GM19438 (cell line): ENCODE measurements at regions not wholly inside any gene's neighbourhood (a gene's known extent, or its start where the extent isn't known, plus 50 kb on each side); places are given as distances from the start of the nearest gene placed in this dataset.

Source experiments
- ATAC-seq: cut with Tn5 transposase; IDR thresholded peaks from one replicate; pipeline ENCODE4 v1.9.1; 2021; ENCODE audit warnings: low read depth; ENCODE audit not compliant: unreplicated experiment

DNA sequence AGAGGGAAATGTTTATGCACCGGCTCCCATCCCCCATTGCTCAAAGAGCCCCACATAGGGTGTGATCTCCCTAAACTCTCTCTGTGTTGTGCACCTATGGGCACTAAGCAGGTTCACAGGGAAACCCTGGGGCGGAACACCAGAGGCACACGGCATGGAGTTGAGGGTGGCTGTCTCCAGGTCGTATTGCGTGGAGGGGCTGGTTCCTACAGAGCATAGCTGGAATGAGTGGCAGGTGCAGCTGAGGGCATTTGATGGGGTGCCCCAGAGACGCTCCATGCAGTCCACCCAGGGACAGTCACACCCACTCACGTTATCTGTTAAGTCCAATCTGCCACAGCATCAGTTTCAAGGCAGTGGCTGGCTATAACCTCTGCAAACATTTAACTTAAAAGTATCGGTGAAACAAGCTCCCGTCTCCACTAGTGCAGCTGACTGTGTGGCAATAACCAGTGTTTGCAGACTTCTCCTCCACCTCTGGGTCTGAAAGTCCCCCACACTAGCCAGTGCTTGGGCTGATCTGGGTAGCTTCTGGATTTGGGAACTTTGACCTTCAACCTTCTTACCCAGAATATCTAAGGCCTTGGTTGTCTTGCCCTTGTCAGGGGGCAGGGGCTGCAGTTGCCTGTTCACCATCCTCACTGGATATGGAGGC, 249.2 kb upstream of the ZNF32 start:
- no peak for ATAC-seq

DNA sequence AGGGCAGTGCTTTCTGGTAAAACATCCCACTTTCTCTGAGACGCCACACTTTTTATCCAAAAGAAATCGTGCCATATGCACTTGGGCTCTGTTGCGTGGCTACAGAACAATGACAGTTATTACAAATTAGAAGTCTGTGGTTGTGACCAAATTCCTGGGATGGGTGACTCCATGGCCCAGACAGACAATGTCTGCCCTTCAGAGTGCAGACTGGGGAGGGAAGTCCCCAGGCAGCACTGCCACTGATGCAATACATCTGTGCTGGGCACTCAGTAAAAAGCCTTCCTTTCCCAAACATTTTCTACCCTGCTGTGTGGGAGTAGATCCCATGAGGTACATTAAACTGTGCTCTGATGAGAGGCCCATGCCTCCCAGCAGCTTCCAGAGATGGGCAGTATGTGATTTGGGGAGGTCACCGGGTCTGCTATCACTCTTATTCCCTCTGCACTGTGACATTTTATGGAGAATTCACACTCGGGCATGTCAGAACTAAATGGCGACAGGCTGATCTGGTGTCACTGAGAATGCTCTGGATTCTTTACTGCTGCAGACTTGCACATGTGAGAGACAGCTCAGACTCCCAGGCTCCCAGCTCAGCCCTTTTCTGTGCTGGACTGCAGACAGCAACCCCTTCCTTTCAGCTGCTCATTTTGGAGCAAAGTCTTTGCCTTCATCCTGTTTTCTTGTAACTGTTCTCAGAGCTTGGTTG, 243.5 kb upstream of the ZNF32 start:
- ATAC-seq, result no peak

DNA sequence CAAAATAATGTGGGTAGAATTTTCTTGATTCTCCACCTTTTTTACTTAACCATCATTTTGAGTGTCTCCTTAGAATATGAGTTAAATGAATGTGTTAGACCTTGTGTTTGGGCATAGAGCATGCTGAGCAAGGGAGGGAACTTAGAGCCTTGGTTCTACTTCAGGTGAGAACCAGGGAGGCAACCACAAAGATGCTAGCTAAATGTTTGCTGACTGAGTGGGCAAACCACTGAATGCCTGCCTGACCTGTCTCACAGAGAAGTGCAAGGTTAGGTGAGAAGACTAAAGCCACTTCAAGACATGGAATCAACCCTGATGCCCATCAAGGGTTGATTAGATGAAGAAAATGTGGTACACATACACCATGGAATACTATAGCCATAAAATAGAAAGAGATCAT, 242.6 kb upstream of the ZNF32 start:
- ATAC-seq, result no peak

DNA sequence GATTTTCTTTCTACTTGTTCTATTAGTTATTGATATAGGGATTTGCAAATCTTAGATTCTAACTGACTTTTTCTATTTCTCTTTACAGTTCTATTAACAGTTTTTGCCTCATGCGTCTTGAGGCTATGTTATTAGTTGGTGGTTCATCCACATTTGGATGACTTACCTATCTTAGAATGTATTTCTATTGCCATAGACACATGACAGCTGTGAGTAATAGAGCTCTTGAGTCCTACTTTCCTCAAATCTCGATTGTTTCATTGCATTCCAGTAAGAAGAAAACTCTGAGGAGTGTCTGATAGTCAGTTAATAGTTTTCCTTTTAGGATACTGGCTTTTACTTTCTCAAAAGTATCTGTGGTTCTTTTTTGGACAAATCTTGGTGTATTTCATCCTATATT, 241.4 kb upstream of the ZNF32 start:
- no peak for ATAC-seq

DNA sequence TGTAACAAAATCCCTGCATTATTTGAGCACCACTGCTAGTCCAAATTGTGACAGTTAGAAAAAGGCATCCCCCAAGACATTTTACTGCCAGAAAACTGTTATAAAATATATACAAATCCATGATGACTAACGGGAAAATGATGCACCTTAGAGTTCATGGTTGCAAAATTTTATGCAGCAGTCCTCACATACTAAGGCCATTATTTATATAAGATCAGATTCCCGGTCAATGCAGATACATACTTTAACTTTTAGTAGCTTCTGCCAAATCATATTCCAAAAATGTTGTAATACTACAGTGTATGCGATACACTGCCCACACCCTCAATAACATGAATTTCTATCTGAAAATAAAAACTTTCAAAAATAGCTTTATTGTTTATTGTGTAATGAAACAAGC, 239.9 kb upstream of the ZNF32 start:
- ATAC-seq, result no peak

DNA sequence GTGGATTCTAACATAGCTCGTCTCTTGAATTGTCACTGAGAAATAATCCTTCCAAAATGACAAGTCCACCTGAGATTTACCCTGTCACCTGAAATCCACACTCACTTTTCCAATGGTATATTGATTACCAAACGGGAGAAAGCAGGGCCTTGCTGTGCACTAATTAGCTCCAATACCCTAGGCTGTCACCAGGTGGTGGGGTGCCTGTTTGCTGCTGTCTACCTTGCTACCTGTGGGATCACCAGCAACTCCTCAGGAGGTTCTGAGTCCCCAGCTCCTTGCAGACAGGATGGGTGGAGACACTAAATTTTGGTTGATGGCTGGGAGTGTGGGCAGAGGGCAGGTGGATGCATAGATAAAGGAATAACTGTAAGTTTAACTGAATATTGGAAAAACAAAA, 237.2 kb upstream of the ZNF32 start:
- no peak for ATAC-seq

DNA sequence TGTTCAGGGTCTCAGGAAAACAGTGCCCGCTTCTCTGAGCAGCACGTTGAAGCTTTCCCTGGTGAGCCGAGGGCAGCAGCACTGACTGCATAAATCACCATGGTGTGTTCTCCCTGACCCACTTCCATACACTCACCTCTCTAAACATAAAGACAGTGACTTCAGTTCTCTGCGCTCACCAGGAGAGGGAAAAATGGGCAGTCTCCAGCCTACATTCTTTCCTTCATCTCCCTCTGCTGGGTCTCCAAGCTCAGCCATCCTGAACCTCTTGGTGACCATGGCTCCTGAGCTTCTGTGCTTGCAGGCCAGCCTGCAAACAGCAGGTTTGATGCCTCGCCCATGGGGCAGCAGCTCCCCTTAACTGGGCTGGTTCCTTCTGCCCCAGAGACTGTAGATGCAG, 236.6 kb upstream of the ZNF32 start:
- no peak for ATAC-seq

DNA sequence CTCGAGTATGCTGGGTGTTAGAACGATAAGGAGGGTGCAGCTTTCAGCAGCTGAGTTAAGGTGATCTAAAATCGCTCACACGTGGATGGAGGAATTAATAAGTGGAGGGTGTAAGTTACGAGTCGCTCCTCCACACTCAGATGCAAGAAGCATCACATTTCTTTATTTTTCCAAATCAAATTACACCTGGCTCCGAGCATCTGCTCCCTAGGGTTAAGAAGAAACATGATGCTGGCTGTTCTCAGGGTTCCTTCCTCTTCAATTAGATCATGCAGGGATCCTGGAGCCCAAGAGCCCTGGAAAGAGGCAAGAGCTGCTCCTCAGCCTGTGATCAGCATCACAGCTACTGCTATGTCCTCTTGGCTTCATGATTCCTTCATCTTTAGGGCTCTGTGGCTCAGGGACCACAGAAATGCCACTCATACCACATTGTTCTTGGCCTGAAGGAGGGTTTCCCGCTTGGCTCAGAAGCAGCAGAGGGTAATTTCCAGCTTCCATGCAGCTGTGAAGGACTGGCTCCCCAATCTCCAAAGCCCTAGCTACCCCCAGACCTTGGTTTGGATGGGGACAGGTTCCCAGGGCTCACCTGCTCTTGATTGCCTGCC, 235.9 kb upstream of the ZNF32 start:
- no peak for ATAC-seq

DNA sequence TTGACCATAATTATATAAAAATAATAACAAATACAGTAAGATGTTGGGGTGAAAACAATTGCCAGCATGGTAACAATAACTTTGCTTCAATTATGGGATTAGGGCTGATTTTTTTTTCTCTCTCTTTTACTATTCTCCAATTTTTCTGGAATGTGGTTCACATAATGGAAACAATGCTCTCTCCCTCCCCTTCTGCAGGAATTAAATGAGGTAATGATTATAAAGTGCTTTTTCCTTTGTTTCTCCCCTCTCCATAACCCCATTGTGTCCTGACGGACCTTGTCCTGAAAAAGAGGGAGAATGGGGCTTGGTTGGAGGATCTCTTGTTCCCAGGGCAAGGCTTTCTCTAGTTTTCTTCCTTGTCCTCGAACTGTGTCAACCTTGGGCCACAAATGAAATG, 234.0 kb upstream of the ZNF32 start:
- ATAC-seq, result no peak

DNA sequence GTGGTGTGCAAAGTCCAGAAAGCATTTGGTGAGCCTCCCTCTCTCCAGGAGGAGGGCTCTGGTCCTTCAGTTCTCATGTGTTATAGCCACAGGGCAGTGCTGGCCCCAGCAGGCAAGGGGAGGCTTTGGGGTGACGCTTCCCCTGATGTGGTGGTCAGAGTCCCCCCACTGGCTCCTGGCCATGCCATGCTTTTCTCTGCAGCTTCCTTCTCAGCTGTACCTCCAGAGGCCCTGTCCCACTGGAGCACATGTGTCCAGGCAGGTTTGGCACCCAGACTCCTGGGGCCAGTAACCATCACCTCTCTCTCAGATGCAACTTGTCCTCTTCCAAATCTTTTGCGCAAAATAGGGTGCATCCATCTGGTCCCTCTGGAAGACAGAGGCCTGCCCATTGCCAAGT, 233.0 kb upstream of the ZNF32 start:
- ATAC-seq, result no peak

DNA sequence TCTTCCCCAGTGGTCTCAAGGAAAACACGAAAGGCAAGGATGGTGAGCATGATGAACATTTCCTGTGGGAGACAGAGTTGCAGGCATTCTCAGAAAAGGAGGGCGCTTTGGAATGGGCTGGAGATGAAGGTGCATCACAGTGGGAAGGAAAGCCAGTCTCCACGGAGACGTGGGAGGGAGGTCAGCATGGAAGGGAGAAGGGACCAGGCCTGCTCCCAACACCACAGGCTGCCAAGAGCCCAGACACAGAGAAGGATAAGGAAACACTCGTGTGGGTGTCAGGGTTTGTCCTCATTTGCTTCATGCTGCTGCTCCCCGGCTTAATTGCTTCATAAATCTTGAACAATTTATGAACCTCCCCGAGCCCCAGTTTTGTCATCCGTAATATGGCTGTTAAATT, 231.5 kb upstream of the ZNF32 start:
- ATAC-seq, result no peak

DNA sequence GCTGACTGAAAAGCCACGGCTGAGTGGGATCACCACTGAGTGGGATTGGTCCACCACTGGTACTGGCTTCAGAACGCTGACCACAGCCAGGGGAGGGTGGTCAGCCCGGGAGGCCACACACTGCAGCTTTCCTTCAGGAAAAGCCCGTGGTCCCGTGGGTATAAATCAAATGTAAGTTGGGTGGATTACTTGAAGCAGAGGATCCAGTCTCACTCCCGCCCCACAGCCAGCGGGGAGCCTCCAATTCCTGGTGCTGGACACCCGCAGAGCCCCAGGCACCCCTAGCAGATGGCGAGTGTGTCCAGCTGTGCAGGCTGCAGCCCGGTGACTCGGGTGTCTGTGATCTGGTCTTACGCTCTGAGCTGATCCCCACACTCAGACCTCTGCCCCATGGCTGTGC, 231.1 kb upstream of the ZNF32 start:
- ATAC-seq, result no peak

DNA sequence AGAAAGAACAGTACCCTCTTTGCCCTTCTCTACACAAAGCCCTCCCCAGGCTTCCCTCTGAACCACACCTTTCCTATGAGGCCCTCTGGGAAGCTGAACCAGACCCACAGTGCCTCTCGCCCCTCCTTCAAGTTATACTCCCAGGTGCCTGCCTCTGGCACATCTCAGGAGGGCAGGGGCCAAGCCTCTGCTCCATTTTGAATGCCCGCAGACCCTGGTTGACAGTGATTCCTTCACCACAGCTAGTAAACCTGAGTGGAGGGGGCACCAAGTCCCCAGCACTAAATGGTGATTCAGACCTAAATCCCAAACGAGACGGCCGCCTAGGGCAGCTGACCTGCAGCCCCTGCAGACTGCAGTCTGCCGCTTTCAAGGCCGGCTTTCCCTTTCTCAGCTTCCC, 230.5 kb upstream of the ZNF32 start:
- ATAC-seq, result no peak

DNA sequence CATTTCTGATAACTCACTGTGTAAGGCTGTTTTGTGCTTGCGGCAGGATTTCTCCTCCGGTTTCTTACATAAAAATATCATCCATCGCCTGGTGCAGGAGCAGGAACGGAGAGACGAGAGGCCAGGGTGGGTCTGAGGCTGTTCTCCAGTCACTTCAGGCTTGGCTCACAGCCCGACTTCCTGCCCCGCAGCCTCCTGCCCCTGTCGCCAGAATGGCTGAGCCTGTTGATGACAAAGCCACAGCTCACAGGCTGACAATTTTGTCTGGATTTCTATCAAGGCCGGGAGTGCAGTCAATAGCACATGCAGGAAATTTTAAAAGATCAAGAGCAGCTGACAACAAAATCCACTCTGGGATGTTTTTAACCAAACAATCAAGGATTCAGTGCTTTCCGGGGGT, 229.7 kb upstream of the ZNF32 start:
- ATAC-seq, result no peak

DNA sequence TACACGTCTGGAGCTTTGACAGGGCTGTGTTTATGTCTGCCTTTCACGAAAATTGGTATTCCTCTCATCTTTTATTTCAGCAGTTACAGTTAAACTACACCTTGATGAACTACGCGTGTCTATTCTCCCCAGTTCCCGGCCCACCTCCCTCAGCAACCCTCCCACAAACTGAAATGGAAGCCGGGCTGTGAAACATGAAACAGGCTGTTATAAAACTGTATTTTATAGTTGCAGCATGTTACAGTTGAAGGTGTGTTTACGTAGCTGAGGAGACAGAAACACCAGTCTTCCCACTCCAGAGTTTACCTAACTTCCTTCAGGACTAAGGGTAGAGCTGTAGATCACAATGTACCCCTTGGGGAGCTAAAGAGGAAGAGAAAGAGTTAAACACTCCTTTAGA, 228.3 kb upstream of the ZNF32 start:
- ATAC-seq, result no peak

DNA sequence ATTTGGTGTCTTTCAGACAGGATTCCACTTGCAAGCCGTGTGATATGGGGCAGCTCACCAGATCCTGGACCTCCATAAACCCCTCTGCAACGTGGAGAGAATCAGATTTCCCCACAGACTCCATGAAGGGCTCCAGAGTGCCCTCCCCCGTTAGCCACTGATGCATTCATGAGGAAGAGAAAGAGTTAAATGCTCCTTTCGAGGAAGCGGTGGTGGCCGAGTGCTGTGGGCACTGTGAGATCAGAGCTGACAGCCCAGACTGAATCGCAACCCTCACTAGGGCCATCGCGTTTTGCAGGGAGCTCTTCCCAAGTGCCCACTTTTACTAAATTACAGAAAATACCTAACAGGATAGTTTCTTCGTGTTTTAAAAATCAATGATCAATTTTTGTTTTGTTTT, 226.3 kb upstream of the ZNF32 start:
- ATAC-seq, result no peak

DNA sequence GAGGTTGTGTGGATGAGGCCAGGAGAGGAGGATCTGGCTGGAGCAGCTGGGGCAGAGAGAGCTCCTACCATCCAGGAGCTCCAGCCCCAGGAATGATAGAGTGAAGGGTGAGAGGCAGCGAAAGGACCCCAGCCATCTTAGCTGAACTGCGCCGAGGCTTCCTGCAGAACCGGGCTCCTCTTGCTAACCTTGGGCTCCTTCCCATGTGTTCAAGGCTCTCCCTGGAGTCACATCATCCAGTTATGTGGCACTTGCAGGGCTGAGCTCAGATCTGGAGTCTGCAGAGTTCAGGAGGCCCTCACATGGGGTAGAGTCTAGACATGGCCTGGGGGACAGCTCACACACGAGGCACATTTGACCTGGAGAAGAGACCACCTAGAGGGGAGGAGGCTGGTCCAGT, 225.0 kb upstream of the ZNF32 start:
- no peak for ATAC-seq

DNA sequence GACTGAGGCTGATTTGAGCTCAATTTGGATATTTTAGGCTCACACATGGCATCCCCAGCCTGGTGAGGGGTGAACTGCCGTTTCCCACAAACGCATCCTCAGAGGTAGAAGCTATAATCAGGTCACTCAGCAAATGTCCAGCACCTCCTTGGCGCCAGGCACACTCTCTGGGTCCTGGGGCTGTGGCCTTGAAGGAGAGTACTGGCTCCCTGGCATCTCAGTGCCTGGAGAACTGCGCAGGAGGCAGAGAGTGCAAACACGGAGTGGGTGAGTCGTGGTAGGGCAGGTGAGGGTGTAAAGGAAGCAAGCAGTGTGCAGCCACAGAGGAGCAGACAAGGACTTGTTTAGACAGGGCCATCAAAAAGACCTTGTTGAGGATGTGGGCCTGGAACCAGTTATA, 224.0 kb upstream of the ZNF32 start:
- no peak for ATAC-seq

DNA sequence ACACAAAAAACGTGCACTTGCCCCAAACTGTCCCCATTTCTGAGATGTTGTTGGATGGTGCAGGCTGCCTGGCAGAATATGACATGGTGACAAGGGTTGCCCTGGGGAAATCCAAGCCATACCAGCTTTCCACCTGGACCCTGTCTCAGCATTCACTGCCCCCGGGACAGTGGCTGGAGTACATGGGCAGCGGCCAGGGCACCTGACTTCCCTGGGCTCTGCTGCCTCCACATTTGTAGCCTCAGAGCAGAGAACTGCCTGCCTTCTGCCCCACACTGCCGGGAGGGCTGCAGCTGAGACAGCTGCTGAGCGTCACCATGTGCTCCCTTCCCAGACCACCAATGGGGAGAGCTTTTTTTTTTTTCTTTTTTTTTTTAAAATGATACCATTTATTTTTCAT, 222.9 kb upstream of the ZNF32 start:
- no peak for ATAC-seq

DNA sequence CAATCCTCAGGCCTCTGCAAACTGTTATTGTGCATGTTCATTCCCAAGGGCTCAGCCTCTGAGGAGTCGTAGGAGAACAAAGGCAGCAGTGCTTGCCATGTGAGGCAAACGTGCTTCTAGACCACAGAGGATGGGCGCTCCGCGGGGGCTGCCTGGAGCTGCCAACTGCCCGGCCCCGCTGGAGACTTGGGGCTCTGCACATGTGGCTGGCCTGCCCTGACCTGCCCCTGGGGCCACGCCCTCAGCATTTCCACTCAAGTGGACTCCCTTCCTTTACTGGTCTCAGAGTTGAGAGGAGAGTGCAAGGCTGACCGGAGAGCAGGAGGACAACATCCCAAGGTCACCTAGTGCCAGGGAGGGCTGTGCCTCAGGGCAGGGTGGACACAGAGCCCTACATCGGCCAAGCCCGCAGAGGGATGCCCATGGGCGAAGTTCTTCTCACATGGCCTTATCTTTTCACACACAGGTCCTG, 222.3 kb upstream of the ZNF32 start:
- no peak for ATAC-seq

DNA sequence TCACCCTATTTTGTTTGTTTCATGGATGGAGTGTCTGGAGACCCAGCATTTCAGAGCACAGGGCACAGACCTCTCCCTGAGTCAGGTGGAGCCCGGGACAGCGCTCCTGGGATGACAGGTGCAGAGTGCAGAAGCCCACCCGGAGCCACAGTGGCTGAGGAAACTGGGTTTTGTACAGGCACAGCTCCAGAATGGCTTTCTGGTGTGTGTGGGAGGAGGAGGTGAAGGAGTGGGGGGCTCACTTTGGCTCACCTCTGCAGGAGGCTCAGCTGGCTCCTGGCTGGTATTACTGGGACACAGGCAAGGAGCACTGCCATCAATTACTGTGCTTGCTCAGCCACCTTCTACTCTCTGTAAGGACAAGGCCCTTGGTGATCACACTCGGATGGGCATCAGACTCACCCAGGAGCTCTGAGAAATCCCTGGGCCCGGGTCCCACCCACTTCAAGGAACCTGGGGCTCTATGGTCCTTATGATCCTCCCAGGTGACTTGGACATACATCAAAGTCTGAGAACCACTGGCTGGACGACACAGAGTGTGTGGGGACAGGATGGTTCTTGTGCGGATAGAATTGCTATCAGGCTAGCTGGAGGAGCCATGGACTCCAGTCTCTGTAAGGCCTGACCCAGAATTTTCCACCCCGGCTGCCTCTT, 221.1 kb upstream of the ZNF32 start:
- ATAC-seq, result no peak

DNA sequence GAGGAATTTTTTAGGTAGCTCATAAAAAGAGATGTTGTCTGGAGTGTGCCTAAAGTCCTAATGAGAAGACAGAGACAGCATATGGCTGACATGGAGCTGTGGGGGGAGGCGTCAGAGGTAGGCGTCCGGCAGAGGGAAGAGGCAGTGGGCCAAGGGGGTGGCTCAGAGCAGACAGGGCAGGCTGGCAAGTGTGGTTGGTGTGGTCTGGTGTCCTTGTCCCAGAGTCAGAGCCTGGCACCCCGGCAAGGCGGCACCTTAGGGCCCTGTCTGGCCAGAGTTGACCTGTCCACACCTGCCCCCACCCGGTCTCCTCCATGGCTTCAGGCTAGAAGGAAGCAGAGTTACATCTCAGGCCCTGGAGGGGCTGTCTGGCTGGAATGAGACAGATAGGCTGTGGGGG, 220.3 kb upstream of the ZNF32 start:
- ATAC-seq, result no peak
